ENCODE measurements at regions not wholly inside any gene's neighbourhood (a gene's known extent, or its start where the extent isn't known, plus 50 kb on each side); places are given as distances from the start of the nearest gene placed in this dataset.

- TF ChIP-seq CTCF (IDR thresholded peaks at IDR 0.05), result no peak
- no peak for TF ChIP-seq POLR2AphosphoS5 (IDR thresholded peaks at IDR 0.05; ENCODE audit: low read depth, low read length)
- no peak for TF ChIP-seq SIN3A (IDR thresholded peaks at IDR 0.05; ENCODE audit: borderline replicate concordance, insufficient read depth, low read depth, low read length)
- TF ChIP-seq REST (IDR thresholded peaks at IDR 0.05; ENCODE audit: insufficient read depth in 1 of 2, low read depth in 2 of 2, low read length in 1 of 2), result no peak
- TF ChIP-seq TCF7L2 (IDR thresholded peaks at IDR 0.05; ENCODE audit: low read depth, low read length), result no peak
Observed at GRCh38 chr12:13450231-13451080, 253.9 kb downstream of the EMP1 start.

Measured in Panc1 (cell line).